SK-N-SH treated with all-trans-retinoic acid at 6 μM for 48 hours (cell line): ENCODE measurements at regions not wholly inside any gene's neighbourhood (a gene's known extent, or its start where the extent isn't known, plus 50 kb on each side); places are given as distances from the start of the nearest gene placed in this dataset.

Experiments used
- ATAC-seq: fragments of 200-7000 bp; cut with Tn5 transposase; 3 replicates; pipeline ENCODE4 v1.9.1; 2020; ENCODE audit warnings: mild to moderate bottlenecking, moderate library complexity
- ARNTL ChIP-seq: fragments of 450-650 bp; formaldehyde crosslinking; IDR thresholded peaks from 2 replicates; pipeline ENCODE4 v1.5.0; 2020; ENCODE audit warnings: low read depth, mild to moderate bottlenecking, moderate library complexity, borderline replicate concordance
- BACH2 ChIP-seq: fragments of 250-450 bp; sonication (Bioruptor Pico); IDR thresholded peaks from 2 replicates; pipeline ENCODE4 v1.9.0; 2021; ENCODE audit warnings: mild to moderate bottlenecking, borderline replicate concordance
- CREB5 ChIP-seq: fragments of 250-450 bp; sonication (Bioruptor Pico); IDR thresholded peaks from 2 replicates; pipeline ENCODE4 v1.5.1; 2020; ENCODE audit warnings: low read depth, mild to moderate bottlenecking, moderate library complexity
- CSRNP3 ChIP-seq: fragments of 250-450 bp; sonication (Bioruptor Pico); IDR thresholded peaks from 2 replicates; pipeline ENCODE4 v1.5.1; 2021; ENCODE audit warnings: mild to moderate bottlenecking, moderate library complexity
- ESRRG ChIP-seq: fragments of 250-450 bp; sonication (Bioruptor Pico); IDR thresholded peaks from 2 replicates; pipeline ENCODE4 v1.6.1; 2021; ENCODE audit warnings: mild to moderate bottlenecking
- GLIS3 ChIP-seq: fragments of 250-450 bp; sonication (Bioruptor Pico); IDR thresholded peaks from 2 replicates; pipeline ENCODE4 v1.5.0; 2020; ENCODE audit warnings: mild to moderate bottlenecking, moderate library complexity
- ISL1 ChIP-seq: fragments of 250-450 bp; sonication (Bioruptor Pico); IDR thresholded peaks from 2 replicates; pipeline ENCODE4 v2.1.2; 2022; ENCODE audit warnings: mild to moderate bottlenecking, moderate library complexity
- OSR1 ChIP-seq: fragments of 250-450 bp; sonication (Bioruptor Pico); IDR thresholded peaks from 2 replicates; pipeline ENCODE4 v1.8.0; 2022; ENCODE audit warnings: moderate library complexity, mild to moderate bottlenecking, inconsistent platforms
- PATZ1 ChIP-seq: fragments of 250-450 bp; sonication (Bioruptor Pico); IDR thresholded peaks from 2 replicates; pipeline ENCODE4 v1.8.0; 2020; ENCODE audit warnings: mild to moderate bottlenecking, moderate library complexity, borderline replicate concordance
- POU6F1 ChIP-seq: fragments of 250-450 bp; sonication (Bioruptor Pico); IDR thresholded peaks from 2 replicates; pipeline ENCODE4 v1.8.0; 2021; ENCODE audit warnings: low read depth, mild to moderate bottlenecking, moderate library complexity, borderline replicate concordance
- PPARA ChIP-seq: fragments of 250-450 bp; sonication (Bioruptor Pico); IDR thresholded peaks from 2 replicates; pipeline ENCODE4 v1.5.0; 2020; ENCODE audit warnings: mild to moderate bottlenecking, borderline replicate concordance
- RARB ChIP-seq: fragments of 250-450 bp; sonication (Bioruptor Pico); IDR thresholded peaks from 2 replicates; pipeline ENCODE4 v1.8.0; 2021; ENCODE audit warnings: mild to moderate bottlenecking, moderate library complexity
- SNAI2 ChIP-seq: fragments of 250-450 bp; sonication (Bioruptor Pico); IDR thresholded peaks from 2 replicates; pipeline ENCODE4 v1.5.0; 2020; ENCODE audit warnings: mild to moderate bottlenecking, moderate library complexity
- TCF4 ChIP-seq: fragments of 250-450 bp; sonication (Bioruptor Pico); IDR thresholded peaks from 2 replicates; pipeline ENCODE4 v1.8.0; 2021; ENCODE audit warnings: mild to moderate bottlenecking, moderate library complexity, borderline replicate concordance
- TOX ChIP-seq: fragments of 250-450 bp; sonication (Bioruptor Pico); IDR thresholded peaks from 2 replicates; pipeline ENCODE4 v1.8.0; 2021; ENCODE audit warnings: mild to moderate bottlenecking, moderate library complexity, borderline replicate concordance
- TSHZ2 ChIP-seq: fragments of 250-450 bp; sonication (Bioruptor Pico); IDR thresholded peaks from 2 replicates; pipeline ENCODE4 v1.5.0; 2020; ENCODE audit warnings: mild to moderate bottlenecking, moderate library complexity
- ZC3H10 ChIP-seq: fragments of 250-450 bp; sonication (Bioruptor Pico); IDR thresholded peaks from 2 replicates; pipeline ENCODE4 v1.5.1; 2021; ENCODE audit warnings: mild to moderate bottlenecking, moderate library complexity
- ZFP3 ChIP-seq: fragments of 250-450 bp; sonication (Bioruptor Pico); IDR thresholded peaks from 2 replicates; pipeline ENCODE4 v1.5.0; 2020; ENCODE audit warnings: mild to moderate bottlenecking, moderate library complexity
- ZFP30 ChIP-seq: fragments of 450-650 bp; formaldehyde crosslinking; IDR thresholded peaks from 2 replicates; pipeline ENCODE4 v1.5.0; 2022; ENCODE audit warnings: mild to moderate bottlenecking, moderate library complexity
- ZNF565 ChIP-seq: fragments of 450-650 bp; formaldehyde crosslinking; conservative IDR thresholded peaks from 2 replicates; pipeline ENCODE4 v1.5.0; 2020; ENCODE audit warnings: low read depth, mild to moderate bottlenecking, moderate library complexity
- ZNF70 ChIP-seq: fragments of 450-650 bp; formaldehyde crosslinking; IDR thresholded peaks from 2 replicates; pipeline ENCODE4 v1.5.0; 2020; ENCODE audit warnings: mild to moderate bottlenecking, moderate library complexity
- ZNF8 ChIP-seq: fragments of 450-650 bp; formaldehyde crosslinking; IDR thresholded peaks from 2 replicates; pipeline ENCODE4 v1.5.0; 2020; ENCODE audit warnings: mild to moderate bottlenecking, moderate library complexity

GRCh38 chr5:96236051-96236450 lies 197.0 kb downstream of the PCSK1 start:
- TF ChIP-seq TSHZ2 (CRISPR knock-in tag), result no peak
- TF ChIP-seq ZNF565 (CRISPR knock-in tag), result no peak
- no peak for TF ChIP-seq OSR1 (CRISPR knock-in tag)
- no peak for TF ChIP-seq CREB5 (CRISPR knock-in tag)
- no peak for TF ChIP-seq TOX (CRISPR knock-in tag)
- TF ChIP-seq POU6F1 (CRISPR knock-in tag), result no peak
- TF ChIP-seq ESRRG (CRISPR knock-in tag), result no peak
- no peak for TF ChIP-seq BACH2 (CRISPR knock-in tag)
- TF ChIP-seq CSRNP3 (CRISPR knock-in tag), result no peak
- no peak for TF ChIP-seq PPARA (CRISPR knock-in tag)
- no peak for TF ChIP-seq ZNF8
- no peak for TF ChIP-seq PATZ1 (CRISPR knock-in tag)
- no peak for TF ChIP-seq ZFP3 (CRISPR knock-in tag)
- no peak for TF ChIP-seq ZFP30
- no peak for TF ChIP-seq GLIS3 (CRISPR knock-in tag)
- no peak for TF ChIP-seq TCF4 (CRISPR knock-in tag)
- TF ChIP-seq ZNF70 (CRISPR knock-in tag), result no peak
- no peak for TF ChIP-seq ZC3H10 (CRISPR knock-in tag)
- no peak for TF ChIP-seq ISL1 (CRISPR knock-in tag)
- TF ChIP-seq, all 23 proteins: peak for 0
- ATAC-seq, result no peak

GRCh38 chr5:96235008-96235910 lies 197.8 kb downstream of the PCSK1 start:
- ATAC-seq, result peak; percentile 47; the same call in 2 of the 3 replicates
- TF ChIP-seq ZNF565 (CRISPR knock-in tag), result no peak
- TF ChIP-seq TSHZ2 (CRISPR knock-in tag), result no peak
- TF ChIP-seq ZFP3 (CRISPR knock-in tag), result no peak
- no peak for TF ChIP-seq TOX (CRISPR knock-in tag)
- no peak for TF ChIP-seq CSRNP3 (CRISPR knock-in tag)
- TF ChIP-seq SNAI2, result no peak
- TF ChIP-seq PPARA (CRISPR knock-in tag), result no peak
- TF ChIP-seq ESRRG (CRISPR knock-in tag), result no peak
- TF ChIP-seq GLIS3 (CRISPR knock-in tag), result no peak
- TF ChIP-seq RARB (CRISPR knock-in tag), result no peak
- no peak for TF ChIP-seq ISL1 (CRISPR knock-in tag)
- TF ChIP-seq PATZ1 (CRISPR knock-in tag), result no peak
- no peak for TF ChIP-seq TCF4 (CRISPR knock-in tag)
- no peak for TF ChIP-seq ARNTL (CRISPR knock-in tag)
